H1 (cell line): ENCODE measurements at regions not wholly inside any gene's neighbourhood (a gene's known extent, or its start where the extent isn't known, plus 50 kb on each side); places are given as distances from the start of the nearest gene placed in this dataset.

Experiments used
- CTCF ChIA-PET: fragments of 300-600 bp; sonication (Branson Sonifier 250); formaldehyde crosslinking; loops from one replicate; lab custom pipeline; 2021; ENCODE audit not compliant: partially characterized antibody; lab: Charles Lee
- POLR2A ChIA-PET: fragments of 300-600 bp; sonication (Branson Sonifier 250); formaldehyde crosslinking; loops from one replicate; lab custom pipeline; 2021; ENCODE audit warnings: inconsistent platforms; ENCODE audit not compliant: partially characterized antibody; lab: Charles Lee
- DNase-seq, 2 experiments: peaks; one replicate each; pipeline versions ENCODE4 v3.0.0 to v3.0.0-alpha.2; 2010 to 2022; ENCODE audit warnings: low spot score in 2 of 2, low read depth in 1 of 2, mixed read lengths in 1 of 2
- FAIRE-seq: peaks from 2 replicates; lab custom pipeline; 2011; peaks lifted over from hg19 to GRCh38; lab: Jason Lieb, UNC
- H2AFZ ChIP-seq: 2 replicates; pipeline ENCODE4 v1.8.1; 2012; ENCODE audit warnings: low read length, inconsistent platforms
- H2AK5ac ChIP-seq: 2 replicates; pipeline ENCODE4 v1.6.1; 2013; ENCODE audit warnings: low read depth, low read length
- H2BK120ac ChIP-seq: replicated peaks from 2 replicates; pipeline ENCODE3; 2013; ENCODE audit warnings: low read depth, low read length, inconsistent platforms
- H2BK12ac ChIP-seq: 2 replicates; pipeline ENCODE4 v1.6.1; 2013; ENCODE audit warnings: low read depth, low read length
- H2BK15ac ChIP-seq: 2 replicates; pipeline ENCODE4 v1.6.1; 2013; ENCODE audit warnings: low read length
- H2BK20ac ChIP-seq: 2 replicates; pipeline ENCODE4 v1.6.1; 2013; ENCODE audit warnings: low read length
- H2BK5ac ChIP-seq: 2 replicates; pipeline ENCODE4 v1.6.1; 2013; ENCODE audit warnings: low read depth, low read length
- H3K14ac ChIP-seq: 2 replicates; pipeline ENCODE4 v1.6.1; 2013; ENCODE audit warnings: inconsistent platforms; ENCODE audit not compliant: insufficient read length
- H3K18ac ChIP-seq: 2 replicates; pipeline ENCODE4 v1.6.1; 2013; ENCODE audit warnings: low read length; ENCODE audit errors: extremely low read depth
- H3K23ac ChIP-seq: 2 replicates; pipeline ENCODE4 v1.6.1; 2013; ENCODE audit warnings: inconsistent platforms; ENCODE audit not compliant: insufficient read length
- H3K23me2 ChIP-seq: 2 replicates; pipeline ENCODE4 v1.6.1; 2013; ENCODE audit warnings: low read depth, low read length
- H3K27ac ChIP-seq: 2 replicates; pipeline ENCODE4 v1.6.1; 2011; ENCODE audit warnings: low read depth, low read length, inconsistent platforms
- H3K27me3 ChIP-seq, 4 experiments: replicated peaks in 1 of 4; 1 replicate in 1 of 4; 2 replicates in 3 of 4; pipeline versions ENCODE4 v1.6.1 to v1.8.1; 2011 to 2013; ENCODE audit warnings: low read length in 3 of 4, mild to moderate bottlenecking in 3 of 4, inconsistent platforms in 2 of 4, mixed read lengths in 2 of 4, moderate library complexity in 1 of 4; ENCODE audit not compliant: control insufficient read depth in 3 of 4, insufficient read depth in 3 of 4; ENCODE audit errors: extremely low read depth in 1 of 4
- H3K36me3 ChIP-seq, 4 experiments: 2 replicates each; pipeline versions ENCODE4 v1.6.1 to v1.8.1; 2011 to 2013; ENCODE audit warnings: mild to moderate bottlenecking in 4 of 4, low read length in 3 of 4, moderate library complexity in 2 of 4, control low read depth in 1 of 4, inconsistent platforms in 1 of 4; ENCODE audit not compliant: insufficient read depth in 4 of 4, control insufficient read depth in 2 of 4
- H3K4ac ChIP-seq: replicated peaks from 2 replicates; pipeline ENCODE3; 2013; ENCODE audit warnings: low read length, low read depth, mixed read lengths, inconsistent platforms; ENCODE audit not compliant: insufficient read length
- H3K4me1 ChIP-seq, 4 experiments: replicated peaks in 1 of 4; 1 replicate in 1 of 4; 2 replicates in 3 of 4; pipeline versions ENCODE4 v1.6.1 to v1.8.1; 2011 to 2013; ENCODE audit warnings: low read length in 3 of 4, inconsistent platforms in 2 of 4, mixed read lengths in 1 of 4; ENCODE audit not compliant: insufficient read depth in 4 of 4, control insufficient read depth in 3 of 4
- H3K4me2 ChIP-seq, 2 experiments: 2 replicates each; pipeline versions ENCODE4 v1.6.1 to v1.8.1; 2011 to 2013; ENCODE audit warnings: low read depth in 2 of 2, low read length in 2 of 2, control low read depth in 1 of 2, inconsistent platforms in 1 of 2, mild to moderate bottlenecking in 1 of 2; ENCODE audit not compliant: insufficient read depth in 1 of 2
- H3K4me3 ChIP-seq, 4 experiments: fragments of 200-600, 300-600 bp in 1 of 4; sonication (generic), shearing (Covaris generic), sonication (Bioruptor Twin) in 1 of 4; 2 replicates each; pipeline versions ENCODE4 v1.5.1 to v1.8.1; 2011 to 2016; ENCODE audit warnings: low read length in 4 of 4, low read depth in 3 of 4, control low read depth in 2 of 4, inconsistent platforms in 2 of 4, mild to moderate bottlenecking in 2 of 4, mixed read lengths in 1 of 4, moderate library complexity in 1 of 4; ENCODE audit not compliant: insufficient read depth in 2 of 4; ENCODE audit errors: extremely low read depth in 1 of 4
- H3K56ac ChIP-seq: replicated peaks from 2 replicates; pipeline ENCODE3; 2013; ENCODE audit warnings: low read depth, mild to moderate bottlenecking, mixed read lengths, low read length, inconsistent platforms; ENCODE audit not compliant: insufficient read length
- H3K79me1 ChIP-seq: 2 replicates; pipeline ENCODE4 v1.6.1; 2013; ENCODE audit warnings: low read depth, low read length, control low read depth
- H3K79me2 ChIP-seq, 2 experiments: 2 replicates each; pipeline versions ENCODE4 v1.6.1 to v1.8.1; 2012 to 2013; ENCODE audit warnings: low read length in 2 of 2, mild to moderate bottlenecking in 2 of 2, inconsistent platforms in 1 of 2; ENCODE audit not compliant: insufficient read depth in 2 of 2, control insufficient read depth in 1 of 2
- H3K9ac ChIP-seq, 4 experiments: replicated peaks in 1 of 4; 1 replicate in 1 of 4; 2 replicates in 3 of 4; pipeline versions ENCODE4 v1.6.1 to v1.8.1; 2011 to 2013; ENCODE audit warnings: low read depth in 3 of 4, low read length in 3 of 4, control low read depth in 2 of 4, mild to moderate bottlenecking in 2 of 4, moderate library complexity in 2 of 4, inconsistent platforms in 1 of 4; ENCODE audit errors: extremely low read depth in 1 of 4
- H3K9me3 ChIP-seq, 2 experiments: 2 replicates each; pipeline versions ENCODE4 v1.6.1 to v1.8.1; 2012 to 2013; ENCODE audit warnings: mild to moderate bottlenecking in 2 of 2, moderate library complexity in 2 of 2, control low read depth in 1 of 2, inconsistent platforms in 1 of 2, low read depth in 1 of 2, low read length in 1 of 2, mixed read lengths in 1 of 2; ENCODE audit not compliant: insufficient read depth in 2 of 2
- H4K20me1 ChIP-seq, 2 experiments: replicated peaks in 1 of 2; 2 replicates each; pipeline versions ENCODE3 to v1.8.1; 2011 to 2013; ENCODE audit warnings: inconsistent platforms in 2 of 2, low read length in 2 of 2, mild to moderate bottlenecking in 1 of 2; ENCODE audit not compliant: insufficient read depth in 2 of 2, control insufficient read depth in 1 of 2
- H4K5ac ChIP-seq: 2 replicates; pipeline ENCODE4 v1.6.1; 2013; ENCODE audit warnings: low read length, low read depth, mixed read lengths, inconsistent platforms; ENCODE audit not compliant: insufficient read length
- H4K8ac ChIP-seq: 2 replicates; pipeline ENCODE4 v1.8.0; 2013; ENCODE audit warnings: mild to moderate bottlenecking, moderate library complexity, low read length, inconsistent platforms; ENCODE audit not compliant: insufficient read depth; ENCODE audit errors: extremely low read depth
- H4K91ac ChIP-seq: replicated peaks from 2 replicates; pipeline ENCODE3; 2013; ENCODE audit warnings: low read length, mixed read lengths, inconsistent platforms; ENCODE audit not compliant: insufficient read length
- ATF2 ChIP-seq: IDR thresholded peaks from 2 replicates; pipeline ENCODE4 v1.6.1; 2012; ENCODE audit warnings: low read length, inconsistent platforms
- CEBPB ChIP-seq: IDR thresholded peaks from 2 replicates; pipeline ENCODE4 v1.6.1; 2012; ENCODE audit warnings: low read depth, low read length
- FOSL1 ChIP-seq: IDR thresholded peaks from 2 replicates; pipeline ENCODE4 v1.6.1; 2011; ENCODE audit warnings: mild to moderate bottlenecking, low read depth, low read length, moderate library complexity; ENCODE audit not compliant: insufficient read depth
- GABPA ChIP-seq: IDR thresholded peaks from 2 replicates; pipeline ENCODE4 v1.6.1; 2011; ENCODE audit warnings: mild to moderate bottlenecking, low read length, moderate library complexity, borderline replicate concordance; ENCODE audit not compliant: insufficient read depth
- HDAC2 ChIP-seq, 2 experiments: fragments of 300-600 bp in 1 of 2; sonication (generic) in 1 of 2; IDR thresholded peaks; 2 replicates each; pipeline ENCODE4 v1.6.1; 2011 to 2012; ENCODE audit warnings: low read depth in 2 of 2, low read length in 2 of 2, mild to moderate bottlenecking in 2 of 2, moderate library complexity in 2 of 2, borderline replicate concordance in 1 of 2, inconsistent platforms in 1 of 2
- KDM4A ChIP-seq: IDR thresholded peaks from one replicate; pipeline ENCODE4 v1.7.1; 2012; ENCODE audit warnings: low read depth, mild to moderate bottlenecking, moderate library complexity, low read length, inconsistent platforms; ENCODE audit not compliant: severe bottlenecking
- NRF1 ChIP-seq: IDR thresholded peaks from 2 replicates; pipeline ENCODE4 v1.6.1; 2011; ENCODE audit warnings: mild to moderate bottlenecking, low read depth, low read length, improper control_type of control experiment
- RXRA ChIP-seq: IDR thresholded peaks from 2 replicates; pipeline ENCODE4 v1.6.1; 2011; ENCODE audit warnings: low read depth, mild to moderate bottlenecking, low read length, moderate library complexity; ENCODE audit not compliant: insufficient read depth
- SUZ12 ChIP-seq: fragments of 200-600 bp; sonication (generic); IDR thresholded peaks from 2 replicates; pipeline ENCODE4 v1.6.1; 2012; ENCODE audit warnings: mild to moderate bottlenecking, inconsistent platforms, low read length, moderate library complexity, mixed read lengths
- TCF12 ChIP-seq: IDR thresholded peaks from 2 replicates; pipeline ENCODE4 v1.6.1; 2011; ENCODE audit warnings: low read depth, mild to moderate bottlenecking, low read length
- TEAD4 ChIP-seq: IDR thresholded peaks from 2 replicates; pipeline ENCODE4 v1.6.1; 2012; ENCODE audit warnings: low read depth, low read length, inconsistent platforms, mixed read lengths
- WGBS, 2 experiments: shearing (Covaris generic) in 1 of 2; methylation state at CpG; one replicate each; pipeline versions ENCODE4 v1.1.6 to v1.1.7; 2013 to 2015; ENCODE audit warnings: low lambda C conversion rate in 2 of 2, mixed read lengths in 2 of 2, inconsistent platforms in 1 of 2, low coverage in 1 of 2, missing lambda C conversion rate in 1 of 2; ENCODE audit not compliant: insufficient replicate concordance in 2 of 2, insufficient coverage in 1 of 2, insufficient read length in 1 of 2; ENCODE audit errors: extremely low coverage in 1 of 2, missing lambda C conversion rate in 1 of 2; 5-methylcytosine and 5-hydroxymethylcytosine counted together

- ChIA-PET CTCF (no interaction called here), POLR2A (no interaction called here)
- H4K5ac ChIP-seq = no peak overlapping the region
- no peak overlapping the region for H4K8ac ChIP-seq
- no peaks in the 10 kb centered on the region for H3K27me3 ChIP-seq
- no peaks in the 10 kb centered on the region for H3K4me1 ChIP-seq
- H4K91ac ChIP-seq = no peak overlapping the region
- no peak overlapping the region for H2BK120ac ChIP-seq
- no peak overlapping the region for H3K18ac ChIP-seq
- H3K4me2 ChIP-seq = no peak overlapping the region
- no peaks in the 10 kb centered on the region for H3K79me1 ChIP-seq
- no peak overlapping the region for H3K56ac ChIP-seq
- H3K4me3 ChIP-seq = no peak overlapping the region
- FAIRE-seq = no peak
- H3K9ac ChIP-seq = no peak overlapping the region
- no peaks in the 10 kb centered on the region for H3K9me3 ChIP-seq
- no peak overlapping the region for H2BK5ac ChIP-seq
- H3K79me2 ChIP-seq = no peaks in the 10 kb centered on the region
- no peak overlapping the region for H3K14ac ChIP-seq
- no peak overlapping the region for H2AK5ac ChIP-seq
- H4K20me1 ChIP-seq = no peaks in the 10 kb centered on the region
- WGBS, 2 experiments = 95% methylated on average over 10 of the region's 10 CpGs; no CpG with 5 or more reads in 1 of the 2 experiments
- no peak overlapping the region for H3K23ac ChIP-seq
- no peak for DNase-seq
- no peak overlapping the region for H2BK20ac ChIP-seq
- H2BK12ac ChIP-seq = no peak overlapping the region
- H3K27ac ChIP-seq = no peak overlapping the region
- H2BK15ac ChIP-seq = no peak overlapping the region
- no peaks in the 10 kb centered on the region for H3K36me3 ChIP-seq
- no peak overlapping the region for H2AFZ ChIP-seq
- H3K23me2 ChIP-seq = no peaks in the 10 kb centered on the region; the same call in 1 of the 2 replicates
- no peak overlapping the region for H3K4ac ChIP-seq
- TF ChIP-seq SUZ12 (no peak), KDM4A (no peak), TEAD4 (no peak), CEBPB (no peak), NRF1 (no peak), RXRA (no peak), FOSL1 (no peak), ATF2 (no peak), HDAC2 (IDR thresholded peaks at IDR 0.05; ENCODE audit: borderline replicate concordance in 1 of 2, low read depth in 2 of 2, low read length in 2 of 2) (no peak), GABPA (no peak), TCF12 (no peak)
Observed at GRCh38 chr6:169046483-169047192, 207.0 kb downstream of the THBS2 start.
